Coronary artery (tissue), 2 donors: ENCODE measurements at regions not wholly inside any gene's neighbourhood (a gene's known extent, or its start where the extent isn't known, plus 50 kb on each side); places are given as distances from the start of the nearest gene placed in this dataset.

Source experiments
- DNase-seq: peaks from one replicate; pipeline ENCODE4 v3.0.0-alpha.2; 2017; ENCODE audit warnings: low spot score
- H3K27ac ChIP-seq, 2 donors: fragments of 200-600 bp; sonication (generic); one replicate each; pipeline ENCODE4 v1.5.1; 2016 to 2019
- H3K4me3 ChIP-seq: fragments of 200-600 bp; sonication (generic); 2 replicates; pipeline ENCODE4 v1.5.1; 2016; ENCODE audit warnings: mild to moderate bottlenecking, moderate library complexity
- TF ChIP-seq, protein P1 (sequence below): fragments of 200-600 bp; sonication (generic); IDR thresholded peaks from one replicate; pipeline ENCODE4 v1.5.1; 2019; ENCODE audit warnings: antibody characterized with exemption

DNA sequence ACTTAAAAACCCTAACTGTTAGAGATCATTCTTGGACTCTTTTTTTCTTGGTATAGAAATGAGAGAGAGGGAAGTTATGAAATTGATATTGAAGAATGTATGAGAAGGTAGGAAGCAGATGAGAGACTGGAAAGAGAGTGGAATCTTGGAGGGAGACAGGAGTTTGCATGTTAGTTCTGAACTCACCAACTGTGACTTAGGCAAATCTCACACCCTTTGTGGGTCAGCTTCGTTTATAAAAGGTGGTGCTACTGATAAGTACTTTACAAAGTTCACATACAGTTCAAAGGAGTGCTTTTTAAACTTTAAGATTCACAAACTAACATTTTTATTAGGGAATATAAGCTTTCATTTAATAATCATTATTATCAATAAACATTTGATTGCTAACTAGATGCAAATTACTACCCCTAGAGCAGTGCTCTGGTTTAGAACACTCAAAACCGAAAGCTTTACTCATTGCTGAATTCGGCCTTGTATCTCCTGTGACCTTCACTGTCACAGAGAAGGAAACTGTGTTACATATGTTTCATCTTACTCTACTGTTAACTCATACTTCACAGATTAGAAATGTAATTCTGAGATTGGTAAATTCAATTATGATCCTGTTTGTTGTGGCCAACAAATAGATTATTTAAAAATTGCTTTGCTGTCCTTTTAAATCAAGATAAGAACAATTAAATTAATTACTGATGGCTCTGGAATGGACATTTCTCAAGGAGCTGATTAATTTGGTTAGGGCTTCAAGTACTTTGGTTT lies 143.2 kb downstream of the RMI1 start:
- H3K4me3 ChIP-seq, result no peak overlapping the region
- no peak overlapping the region for H3K27ac ChIP-seq
- DNase-seq, result no peak
- TF ChIP-seq, protein P1, sequence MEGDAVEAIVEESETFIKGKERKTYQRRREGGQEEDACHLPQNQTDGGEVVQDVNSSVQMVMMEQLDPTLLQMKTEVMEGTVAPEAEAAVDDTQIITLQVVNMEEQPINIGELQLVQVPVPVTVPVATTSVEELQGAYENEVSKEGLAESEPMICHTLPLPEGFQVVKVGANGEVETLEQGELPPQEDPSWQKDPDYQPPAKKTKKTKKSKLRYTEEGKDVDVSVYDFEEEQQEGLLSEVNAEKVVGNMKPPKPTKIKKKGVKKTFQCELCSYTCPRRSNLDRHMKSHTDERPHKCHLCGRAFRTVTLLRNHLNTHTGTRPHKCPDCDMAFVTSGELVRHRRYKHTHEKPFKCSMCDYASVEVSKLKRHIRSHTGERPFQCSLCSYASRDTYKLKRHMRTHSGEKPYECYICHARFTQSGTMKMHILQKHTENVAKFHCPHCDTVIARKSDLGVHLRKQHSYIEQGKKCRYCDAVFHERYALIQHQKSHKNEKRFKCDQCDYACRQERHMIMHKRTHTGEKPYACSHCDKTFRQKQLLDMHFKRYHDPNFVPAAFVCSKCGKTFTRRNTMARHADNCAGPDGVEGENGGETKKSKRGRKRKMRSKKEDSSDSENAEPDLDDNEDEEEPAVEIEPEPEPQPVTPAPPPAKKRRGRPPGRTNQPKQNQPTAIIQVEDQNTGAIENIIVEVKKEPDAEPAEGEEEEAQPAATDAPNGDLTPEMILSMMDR, result no peak

DNA sequence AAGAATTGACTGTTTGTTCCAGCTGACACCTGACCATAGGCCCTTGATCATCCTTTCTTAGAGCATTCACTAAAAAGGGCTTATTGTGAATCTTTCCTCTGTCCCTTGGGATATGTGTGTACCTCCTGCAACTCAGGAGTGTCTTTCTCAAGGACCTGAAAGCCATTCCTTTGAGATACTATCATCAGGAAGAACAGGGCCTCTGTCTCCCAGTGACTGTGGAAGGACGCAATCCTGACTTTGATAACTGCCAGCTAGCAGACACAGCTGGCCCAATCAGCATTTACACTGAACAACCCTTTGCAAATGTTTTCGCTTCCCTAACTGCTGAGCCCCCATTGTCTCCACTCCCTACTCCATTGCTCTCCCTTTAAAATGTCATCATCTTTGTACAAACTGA lies 144.4 kb downstream of the RMI1 start:
- Histone ChIP-seq H3K4me3 (no peak overlapping the region), H3K27ac (no peak overlapping the region)
- TF ChIP-seq, protein P1, result no peak
- no peak for DNase-seq

DNA sequence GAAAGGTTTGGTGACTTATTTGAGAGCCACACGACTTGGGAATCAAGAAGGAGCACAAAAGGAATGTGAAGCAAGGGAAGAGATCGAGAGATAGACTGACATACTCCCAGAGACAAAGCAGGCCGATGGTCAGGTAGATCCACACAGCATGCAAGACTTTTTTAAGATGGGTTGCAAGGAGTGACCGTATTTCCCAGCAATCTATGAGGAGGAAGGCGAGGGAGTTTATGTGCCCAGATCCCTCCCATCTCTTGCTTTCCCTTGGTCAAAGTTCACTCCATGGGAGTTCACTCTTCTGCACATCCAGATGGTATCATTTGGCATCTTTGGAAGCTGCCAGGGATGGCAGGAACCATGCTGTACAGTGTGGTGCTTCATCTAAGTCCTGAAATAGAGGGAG lies 148.9 kb downstream of the RMI1 start:
- no peak overlapping the region for H3K4me3 ChIP-seq
- TF ChIP-seq, protein P1, result no peak
- no peak overlapping the region for H3K27ac ChIP-seq
- no peak for DNase-seq

DNA sequence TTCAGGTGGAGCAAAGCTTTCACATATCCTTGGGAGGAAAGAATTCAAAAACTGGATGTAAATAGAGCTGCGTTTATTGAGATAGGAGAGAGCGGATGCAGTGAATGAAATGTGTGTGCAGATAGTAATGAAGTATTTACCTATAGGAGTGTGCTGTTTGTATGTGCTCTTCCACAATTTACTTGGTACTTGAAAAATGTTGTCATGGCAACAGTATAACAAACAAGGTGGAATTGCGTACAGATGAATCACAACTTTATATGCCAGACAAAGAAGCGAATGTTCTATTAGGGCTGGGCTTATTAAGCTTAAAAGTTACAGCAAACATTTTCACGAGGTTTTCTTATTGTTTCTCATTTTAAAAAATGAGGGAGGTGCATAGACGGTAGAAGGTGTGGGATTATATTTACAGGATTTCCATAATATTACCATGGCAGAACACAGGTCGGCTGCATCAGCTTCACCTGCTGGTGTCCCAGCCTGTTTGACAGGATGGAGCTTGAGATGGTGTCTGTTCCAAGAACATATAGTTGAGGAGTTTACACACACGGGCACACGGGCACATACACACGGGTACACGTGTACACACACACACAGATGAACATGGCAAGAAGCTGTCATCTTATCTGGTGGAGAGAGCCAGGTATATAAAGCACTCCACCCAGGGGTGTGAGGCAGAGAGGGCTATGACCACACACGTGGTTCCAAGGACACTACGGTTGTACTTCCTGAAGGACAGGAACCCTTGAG lies 155.7 kb downstream of the RMI1 start:
- Histone ChIP-seq H3K4me3 (no peak overlapping the region), H3K27ac (no peak overlapping the region)
- DNase-seq, result no peak
- TF ChIP-seq, protein P1, result no peak

DNA sequence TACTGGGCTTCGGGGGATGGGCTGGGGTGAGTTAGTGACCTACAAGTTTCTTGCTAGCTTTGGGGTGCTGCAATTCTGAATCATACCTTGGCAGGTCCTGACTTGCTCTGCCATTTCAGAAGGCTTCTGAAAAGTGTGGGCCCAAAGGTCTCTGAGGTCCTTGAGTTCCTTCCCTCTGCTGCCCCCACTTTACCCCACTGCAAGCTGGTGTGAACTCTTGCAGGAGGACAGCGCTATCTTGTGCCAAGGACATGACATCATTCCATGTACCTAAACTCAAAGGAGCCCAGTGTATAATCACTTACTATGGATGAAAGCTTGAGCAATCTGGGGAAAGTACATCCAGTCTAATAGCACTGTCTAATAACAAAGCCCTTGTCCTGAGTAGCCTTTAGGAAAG lies 157.4 kb downstream of the RMI1 start:
- TF ChIP-seq, protein P1, result no peak
- H3K27ac ChIP-seq, result no peak overlapping the region

DNA sequence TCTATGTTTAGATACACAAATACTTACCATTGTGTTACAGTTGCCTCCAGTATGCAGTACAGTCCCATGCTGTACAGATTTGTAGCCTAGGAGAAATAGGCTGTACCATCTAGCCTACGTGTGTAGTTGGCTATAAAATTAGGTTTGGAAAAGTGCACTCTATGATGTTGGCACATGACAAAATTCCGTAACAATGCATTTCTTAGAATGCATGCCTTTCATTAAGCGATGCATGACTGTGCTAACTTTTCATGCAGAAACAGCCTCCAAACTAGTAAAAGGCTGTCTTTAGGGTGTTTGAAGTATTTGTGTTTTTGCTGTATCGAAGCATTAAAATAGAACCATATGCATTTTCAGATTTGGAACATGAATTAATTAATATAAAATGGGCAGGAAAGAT lies 157.9 kb downstream of the RMI1 start:
- Histone ChIP-seq H3K27ac (no peak overlapping the region), H3K4me3 (no peak overlapping the region)
- no peak for DNase-seq
- TF ChIP-seq, protein P1, result no peak

More for the DNA sequence above, 157.4 kb downstream of the RMI1 start:
- DNase-seq, result no peak
- no peak overlapping the region for H3K4me3 ChIP-seq
